ENCODE measurements at regions not wholly inside any gene's neighbourhood (a gene's known extent, or its start where the extent isn't known, plus 50 kb on each side); places are given as distances from the start of the nearest gene placed in this dataset.

DNA sequence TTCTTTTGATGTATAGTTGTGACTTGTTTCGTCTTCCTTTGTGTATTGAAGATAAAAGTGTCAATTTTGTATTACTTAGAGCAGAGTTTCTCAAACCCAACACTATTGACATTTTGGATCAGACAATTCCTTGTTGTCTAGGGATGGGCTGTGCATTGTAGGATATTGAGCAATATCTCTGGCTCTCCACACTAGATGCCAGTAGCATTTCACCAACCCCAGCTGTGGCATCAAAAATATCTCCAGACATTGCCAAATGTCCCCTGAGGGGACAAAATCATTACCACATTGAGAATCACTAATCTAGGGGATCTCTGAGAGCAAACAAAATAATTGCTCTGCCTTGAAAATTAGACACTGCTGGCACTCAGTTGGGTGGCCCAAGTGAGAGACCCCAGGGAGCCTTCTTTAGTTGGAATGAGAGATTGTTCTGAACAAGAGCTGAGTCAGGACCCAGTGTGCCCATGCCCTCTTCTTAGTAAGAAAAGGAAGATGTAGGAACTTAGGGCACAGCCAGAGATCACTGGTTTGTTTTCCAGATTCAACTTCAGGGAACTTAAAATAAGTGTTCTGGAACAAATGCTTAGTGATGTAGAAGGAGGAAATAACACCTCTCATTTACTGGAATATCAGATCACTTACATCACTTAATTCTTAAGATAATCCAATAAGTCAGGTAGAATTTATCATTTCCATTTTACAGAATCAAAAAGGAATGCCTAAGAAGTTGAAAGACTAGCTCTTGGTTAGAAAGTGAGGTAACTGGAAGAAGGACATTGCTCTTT lies 466.6 kb upstream of the TNP1 start:
- Histone ChIP-seq H3K4me3 (ENCODE audit: low read depth, low read length, poor library complexity, severe bottlenecking) (peak overlapping the region; percentile 21), H3K9me3 (ENCODE audit: low read depth, low read length, poor library complexity, severe bottlenecking) (peaks cover 8% of the 10 kb centered on the region), H3K4me1 (ENCODE audit: insufficient read depth, low read length, poor library complexity, severe bottlenecking) (peaks cover 65% of the 10 kb centered on the region), H3K27ac (ENCODE audit: low read depth, low read length, poor library complexity, severe bottlenecking) (peak overlapping the region; percentile 91), H3K36me3 (ENCODE audit: insufficient read depth, low read length, poor library complexity, severe bottlenecking) (peaks cover 19% of the 10 kb centered on the region), H3K27me3 (replicated peaks; ENCODE audit: insufficient read depth, low read depth, low read length, poor library complexity) (no peaks in the 10 kb centered on the region)
- ChIA-PET CTCF (no interaction called here), POLR2A (ENCODE audit: low non-redundant PET) (no interaction called here)
- no peak for TF ChIP-seq EZH2 (IDR thresholded peaks at IDR 0.05; ENCODE audit: borderline replicate concordance, low read depth, low read length, poor library complexity, severe bottlenecking)
- TF ChIP-seq, protein P1, sequence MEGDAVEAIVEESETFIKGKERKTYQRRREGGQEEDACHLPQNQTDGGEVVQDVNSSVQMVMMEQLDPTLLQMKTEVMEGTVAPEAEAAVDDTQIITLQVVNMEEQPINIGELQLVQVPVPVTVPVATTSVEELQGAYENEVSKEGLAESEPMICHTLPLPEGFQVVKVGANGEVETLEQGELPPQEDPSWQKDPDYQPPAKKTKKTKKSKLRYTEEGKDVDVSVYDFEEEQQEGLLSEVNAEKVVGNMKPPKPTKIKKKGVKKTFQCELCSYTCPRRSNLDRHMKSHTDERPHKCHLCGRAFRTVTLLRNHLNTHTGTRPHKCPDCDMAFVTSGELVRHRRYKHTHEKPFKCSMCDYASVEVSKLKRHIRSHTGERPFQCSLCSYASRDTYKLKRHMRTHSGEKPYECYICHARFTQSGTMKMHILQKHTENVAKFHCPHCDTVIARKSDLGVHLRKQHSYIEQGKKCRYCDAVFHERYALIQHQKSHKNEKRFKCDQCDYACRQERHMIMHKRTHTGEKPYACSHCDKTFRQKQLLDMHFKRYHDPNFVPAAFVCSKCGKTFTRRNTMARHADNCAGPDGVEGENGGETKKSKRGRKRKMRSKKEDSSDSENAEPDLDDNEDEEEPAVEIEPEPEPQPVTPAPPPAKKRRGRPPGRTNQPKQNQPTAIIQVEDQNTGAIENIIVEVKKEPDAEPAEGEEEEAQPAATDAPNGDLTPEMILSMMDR (conservative IDR thresholded peaks at IDR 0.05; ENCODE audit: low read depth, low read length): peak; percentile 17; the same call in 1 of the 2 replicates
- BruUV-seq (replicated peaks): no TSS peak
- intact Hi-C loops (cut with micrococcal nuclease; ENCODE audit: unreplicated experiment): loop anchor here (5.0 kb wide), 3 partner anchors 41 to 634 kb away; no protein-coding TSS in a partner anchor
- peak; percentile 93 for DNase-seq (ENCODE audit: low spot score)

DNA sequence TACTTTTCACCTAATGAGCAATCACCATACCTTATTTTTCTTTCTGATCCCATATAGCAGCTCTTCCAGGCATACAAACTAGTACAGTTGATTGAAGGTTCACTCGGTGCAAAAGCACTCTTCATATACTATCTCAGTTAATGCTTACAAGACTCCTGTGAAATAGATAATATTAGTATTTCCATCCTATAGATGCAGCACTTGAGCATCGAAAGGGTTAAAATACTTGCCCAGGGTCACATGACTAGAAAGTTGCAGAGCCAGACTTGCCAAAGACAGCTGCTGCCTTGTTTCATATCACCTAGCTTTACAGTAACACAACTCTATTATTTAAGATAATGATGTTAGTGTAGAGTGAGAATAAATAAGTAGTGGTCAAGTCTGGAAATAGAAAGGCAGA lies 466.0 kb upstream of the TNP1 start:
- CTCF ChIA-PET: no interaction called here

DNA sequence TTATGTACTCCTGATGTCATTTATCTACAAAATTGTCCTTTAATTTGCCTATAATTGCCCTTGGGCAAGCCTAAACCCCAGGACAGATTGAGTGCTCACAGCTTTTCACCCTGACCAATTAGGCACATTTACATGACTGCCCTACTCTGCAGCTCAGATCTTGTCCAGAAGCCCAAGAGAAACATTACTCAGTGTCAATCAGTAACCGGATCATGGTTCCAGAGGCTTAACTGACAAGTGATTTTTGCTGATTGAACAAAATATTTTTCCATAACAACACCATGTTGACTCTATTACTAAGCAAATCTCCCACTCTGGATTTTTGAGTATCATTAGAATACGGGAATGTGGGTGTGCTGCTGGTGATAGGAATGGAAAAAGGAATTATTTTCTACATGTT lies 465.4 kb upstream of the TNP1 start:
- TF ChIP-seq EZH2 (IDR thresholded peaks at IDR 0.05; ENCODE audit: borderline replicate concordance, low read depth, low read length, poor library complexity, severe bottlenecking): no peak
- TF ChIP-seq, protein P1 (conservative IDR thresholded peaks at IDR 0.05; ENCODE audit: low read depth, low read length): no peak
- H3K27me3 ChIP-seq (replicated peaks; ENCODE audit: insufficient read depth, low read depth, low read length, poor library complexity): no peaks in the 10 kb centered on the region
- H3K9me3 ChIP-seq (ENCODE audit: low read depth, low read length, poor library complexity, severe bottlenecking): peaks cover 8% of the 10 kb centered on the region
- peak overlapping the region; percentile 91 for H3K27ac ChIP-seq (ENCODE audit: low read depth, low read length, poor library complexity, severe bottlenecking)
- CTCF ChIA-PET: no interaction called here
- POLR2A ChIA-PET (ENCODE audit: low non-redundant PET): no interaction called here
- intact Hi-C loops (cut with micrococcal nuclease; ENCODE audit: unreplicated experiment): loop anchor here (5.0 kb wide), 3 partner anchors 42 to 633 kb away; no protein-coding TSS in a partner anchor
- H3K4me3 ChIP-seq (ENCODE audit: low read depth, low read length, poor library complexity, severe bottlenecking): no peak overlapping the region
- no peak for DNase-seq (ENCODE audit: low spot score)
- peaks cover 54% of the 10 kb centered on the region for H3K4me1 ChIP-seq (ENCODE audit: insufficient read depth, low read length, poor library complexity, severe bottlenecking)
- no TSS peak for BruUV-seq (replicated peaks)
- peaks cover 19% of the 10 kb centered on the region for H3K36me3 ChIP-seq (ENCODE audit: insufficient read depth, low read length, poor library complexity, severe bottlenecking)

More for the DNA sequence above, 466.0 kb upstream of the TNP1 start:
- no peaks in the 10 kb centered on the region for H3K27me3 ChIP-seq (replicated peaks; ENCODE audit: insufficient read depth, low read depth, low read length, poor library complexity)
- BruUV-seq (replicated peaks): no TSS peak
- intact Hi-C loops (cut with micrococcal nuclease; ENCODE audit: unreplicated experiment): loop anchor here (5.0 kb wide), 3 partner anchors 41 to 634 kb away; no protein-coding TSS in a partner anchor
- POLR2A ChIA-PET (ENCODE audit: low non-redundant PET): no interaction called here
- no peak overlapping the region for H3K4me3 ChIP-seq (ENCODE audit: low read depth, low read length, poor library complexity, severe bottlenecking)
- H3K27ac ChIP-seq (ENCODE audit: low read depth, low read length, poor library complexity, severe bottlenecking): peak overlapping the region; percentile 91
- H3K9me3 ChIP-seq (ENCODE audit: low read depth, low read length, poor library complexity, severe bottlenecking): peaks cover 8% of the 10 kb centered on the region
- TF ChIP-seq EZH2 (IDR thresholded peaks at IDR 0.05; ENCODE audit: borderline replicate concordance, low read depth, low read length, poor library complexity, severe bottlenecking): no peak
- TF ChIP-seq, protein P1 (conservative IDR thresholded peaks at IDR 0.05; ENCODE audit: low read depth, low read length): no peak
- H3K36me3 ChIP-seq (ENCODE audit: insufficient read depth, low read length, poor library complexity, severe bottlenecking): peaks cover 19% of the 10 kb centered on the region
- DNase-seq (ENCODE audit: low spot score): peak; percentile 36
- H3K4me1 ChIP-seq (ENCODE audit: insufficient read depth, low read length, poor library complexity, severe bottlenecking): peaks cover 59% of the 10 kb centered on the region
